ENCODE measurements at regions not wholly inside any gene's neighbourhood (a gene's known extent, or its start where the extent isn't known, plus 50 kb on each side); places are given as distances from the start of the nearest gene placed in this dataset.
"Not testable (repeated sequence)": the region's sequence is repeated elsewhere in the genome, so short reads cannot be mapped to it uniquely, and the experiment has no call there.

DNA sequence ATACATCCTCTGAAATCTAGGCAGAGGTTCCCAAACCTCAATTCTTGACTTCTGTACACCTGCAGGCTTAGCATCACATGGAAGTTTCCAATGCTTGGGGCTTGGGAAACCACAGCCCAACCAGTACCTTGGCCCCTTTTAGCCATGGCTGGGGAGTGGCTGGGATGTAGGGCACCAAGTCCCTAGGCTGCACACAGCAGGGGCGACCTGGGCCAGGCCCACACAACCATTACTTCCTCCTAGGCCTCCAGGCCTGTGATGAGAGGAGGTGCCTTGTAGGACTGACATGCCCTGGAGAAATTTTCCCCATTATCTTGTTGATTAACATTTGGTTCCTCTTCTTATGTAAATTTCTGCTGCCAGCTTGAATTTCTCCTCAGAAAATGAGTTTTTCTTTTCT lies 1387.4 kb downstream of the FSCB start:
- Histone ChIP-seq H3K27me3 (no peaks in the 10 kb centered on the region), H3K4me3 (ENCODE audit: low read depth, low read length) (no peak overlapping the region), H3K9me3 (0 out of 2 replicates have a peak, but pooled peaks cover 4% of the 10 kb centered on the region), H3K4me1 (no peaks in the 10 kb centered on the region), H3K36me3 (no peaks in the 10 kb centered on the region)
- DNase-seq = no peak
- TF ChIP-seq, protein P1, sequence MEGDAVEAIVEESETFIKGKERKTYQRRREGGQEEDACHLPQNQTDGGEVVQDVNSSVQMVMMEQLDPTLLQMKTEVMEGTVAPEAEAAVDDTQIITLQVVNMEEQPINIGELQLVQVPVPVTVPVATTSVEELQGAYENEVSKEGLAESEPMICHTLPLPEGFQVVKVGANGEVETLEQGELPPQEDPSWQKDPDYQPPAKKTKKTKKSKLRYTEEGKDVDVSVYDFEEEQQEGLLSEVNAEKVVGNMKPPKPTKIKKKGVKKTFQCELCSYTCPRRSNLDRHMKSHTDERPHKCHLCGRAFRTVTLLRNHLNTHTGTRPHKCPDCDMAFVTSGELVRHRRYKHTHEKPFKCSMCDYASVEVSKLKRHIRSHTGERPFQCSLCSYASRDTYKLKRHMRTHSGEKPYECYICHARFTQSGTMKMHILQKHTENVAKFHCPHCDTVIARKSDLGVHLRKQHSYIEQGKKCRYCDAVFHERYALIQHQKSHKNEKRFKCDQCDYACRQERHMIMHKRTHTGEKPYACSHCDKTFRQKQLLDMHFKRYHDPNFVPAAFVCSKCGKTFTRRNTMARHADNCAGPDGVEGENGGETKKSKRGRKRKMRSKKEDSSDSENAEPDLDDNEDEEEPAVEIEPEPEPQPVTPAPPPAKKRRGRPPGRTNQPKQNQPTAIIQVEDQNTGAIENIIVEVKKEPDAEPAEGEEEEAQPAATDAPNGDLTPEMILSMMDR (IDR thresholded peaks at IDR 0.05; ENCODE audit: low read depth, low read length) = no peak

DNA sequence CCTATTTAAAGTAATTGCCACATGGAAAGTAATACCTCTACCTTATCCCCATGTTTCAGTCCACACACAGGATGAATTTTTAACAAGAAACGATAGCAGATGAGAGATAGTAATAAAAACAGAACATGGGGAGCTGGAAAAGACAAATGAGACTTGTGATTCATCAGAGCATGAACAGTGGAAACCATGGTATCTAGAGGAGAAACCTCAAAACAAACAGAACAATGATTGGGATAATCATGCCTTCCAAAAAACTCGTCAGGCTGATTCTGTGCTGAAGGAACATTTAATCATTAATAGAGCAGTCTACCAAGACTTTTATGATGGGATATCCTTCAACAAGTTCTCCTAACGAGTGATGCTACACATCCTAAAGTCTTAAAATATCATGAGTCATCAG lies 1390.7 kb downstream of the FSCB start:
- no peaks in the 10 kb centered on the region for H3K27me3 ChIP-seq
- no peaks in the 10 kb centered on the region for H3K4me1 ChIP-seq
- H3K4me3 ChIP-seq (ENCODE audit: low read depth, low read length) = no peak overlapping the region
- TF ChIP-seq, protein P1 (IDR thresholded peaks at IDR 0.05; ENCODE audit: low read depth, low read length) = no peak
- no peak for DNase-seq
- 0 out of 2 replicates have a peak, but pooled peaks cover 4% of the 10 kb centered on the region for H3K9me3 ChIP-seq
- no peaks in the 10 kb centered on the region for H3K36me3 ChIP-seq

DNA sequence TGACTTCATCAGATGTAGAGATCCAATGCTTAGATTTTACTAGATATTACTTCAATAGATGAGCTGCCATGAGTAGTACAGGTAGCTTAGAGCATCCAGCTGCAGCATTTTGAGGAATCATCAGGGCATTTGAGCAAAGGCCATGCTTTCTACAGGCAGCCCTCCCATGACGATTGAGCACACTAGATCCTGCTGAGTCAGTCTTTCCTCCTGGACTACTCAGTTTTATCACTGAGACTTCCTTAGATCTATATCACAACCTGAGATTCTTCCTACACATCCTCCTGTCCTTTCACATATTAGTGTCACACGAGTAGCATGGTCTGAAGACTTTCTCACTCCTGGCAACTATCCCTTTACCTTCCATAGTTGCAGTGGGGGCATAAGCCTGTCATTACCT lies 1401.8 kb downstream of the FSCB start:
- H3K36me3 ChIP-seq = no peaks in the 10 kb centered on the region
- no peaks in the 10 kb centered on the region for H3K4me1 ChIP-seq
- no peaks in the 10 kb centered on the region for H3K27me3 ChIP-seq
- TF ChIP-seq, protein P1 (IDR thresholded peaks at IDR 0.05; ENCODE audit: low read depth, low read length) = no peak
- H3K9me3 ChIP-seq = no peaks in the 10 kb centered on the region
- no peak overlapping the region for H3K4me3 ChIP-seq (ENCODE audit: low read depth, low read length)
- no peak for DNase-seq

DNA sequence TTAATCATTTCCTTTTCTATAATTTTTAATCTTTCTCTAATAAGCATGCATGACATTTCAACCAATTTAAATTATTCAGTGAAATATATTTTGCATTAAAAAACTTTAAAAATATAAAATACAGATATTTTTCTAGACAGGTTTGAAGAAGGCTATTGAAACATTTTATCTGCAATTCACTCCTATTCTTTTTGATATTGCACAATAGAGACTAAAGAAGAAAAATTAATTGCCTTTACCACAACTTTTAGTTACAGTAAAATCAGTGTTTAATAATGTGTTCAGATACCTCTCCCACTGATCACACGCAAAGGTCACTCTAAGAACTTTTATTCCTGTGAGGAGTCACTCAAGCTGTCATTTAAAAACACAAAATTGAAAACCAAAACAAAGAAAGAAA lies 1416.7 kb downstream of the FSCB start:
- H3K9me3 ChIP-seq = no peaks in the 10 kb centered on the region
- H3K36me3 ChIP-seq = no peaks in the 10 kb centered on the region
- no peak overlapping the region for H3K4me3 ChIP-seq (ENCODE audit: low read depth, low read length)
- TF ChIP-seq, protein P1 (IDR thresholded peaks at IDR 0.05; ENCODE audit: low read depth, low read length) = no peak
- no peak for DNase-seq
- no peaks in the 10 kb centered on the region for H3K4me1 ChIP-seq
- no peaks in the 10 kb centered on the region for H3K27me3 ChIP-seq

DNA sequence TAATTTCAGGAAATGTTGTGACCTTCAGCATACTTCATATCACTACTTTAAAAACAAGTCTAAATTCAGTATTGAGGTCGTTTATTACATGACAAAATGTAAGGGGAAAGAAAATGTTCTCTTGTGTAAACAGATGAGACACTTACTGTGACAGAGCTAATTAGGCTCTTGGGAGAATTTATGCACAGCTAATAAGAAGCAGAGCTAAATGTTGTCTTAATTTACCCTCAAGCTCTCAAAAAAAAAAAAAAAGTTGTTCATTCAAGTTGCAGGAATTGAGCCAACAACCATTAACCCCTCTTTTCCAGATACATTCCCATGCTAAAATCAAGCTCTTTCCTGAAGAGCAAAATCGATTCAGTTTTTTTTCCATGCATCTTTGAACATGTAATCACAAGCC lies 1419.4 kb downstream of the FSCB start:
- no peak for DNase-seq
- H3K9me3 ChIP-seq = no peaks in the 10 kb centered on the region

DNA sequence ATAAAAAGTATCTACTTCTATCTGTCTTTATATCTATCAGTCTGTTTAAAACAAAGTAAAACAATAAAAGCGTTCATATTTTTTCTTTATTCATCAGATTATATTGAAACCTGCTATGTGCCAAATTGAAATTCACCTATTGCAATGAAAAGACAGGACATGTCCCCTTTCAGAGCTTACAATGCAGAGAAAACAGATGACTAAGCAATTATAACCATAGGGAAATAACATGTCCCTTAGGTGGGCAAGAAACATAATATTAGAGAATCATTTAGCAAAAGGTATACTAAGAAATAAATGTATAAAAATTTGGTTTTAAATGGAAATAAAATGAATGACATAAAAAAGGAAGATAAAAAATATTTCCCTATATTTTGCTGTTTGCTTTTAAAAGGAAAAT lies 1421.3 kb downstream of the FSCB start:
- Histone ChIP-seq H3K9me3 (no peaks in the 10 kb centered on the region), H3K36me3 (no peaks in the 10 kb centered on the region), H3K4me3 (ENCODE audit: low read depth, low read length) (no peak overlapping the region), H3K4me1 (no peaks in the 10 kb centered on the region), H3K27me3 (no peaks in the 10 kb centered on the region)
- TF ChIP-seq, protein P1 (IDR thresholded peaks at IDR 0.05; ENCODE audit: low read depth, low read length) = no peak
- DNase-seq = no peak

More for the DNA sequence above, 1419.4 kb downstream of the FSCB start:
- Histone ChIP-seq H3K27me3 (no peaks in the 10 kb centered on the region), H3K4me3 (ENCODE audit: low read depth, low read length) (no peak overlapping the region), H3K36me3 (no peaks in the 10 kb centered on the region), H3K4me1 (no peaks in the 10 kb centered on the region)
- TF ChIP-seq, protein P1 (IDR thresholded peaks at IDR 0.05; ENCODE audit: low read depth, low read length) = no peak

DNA sequence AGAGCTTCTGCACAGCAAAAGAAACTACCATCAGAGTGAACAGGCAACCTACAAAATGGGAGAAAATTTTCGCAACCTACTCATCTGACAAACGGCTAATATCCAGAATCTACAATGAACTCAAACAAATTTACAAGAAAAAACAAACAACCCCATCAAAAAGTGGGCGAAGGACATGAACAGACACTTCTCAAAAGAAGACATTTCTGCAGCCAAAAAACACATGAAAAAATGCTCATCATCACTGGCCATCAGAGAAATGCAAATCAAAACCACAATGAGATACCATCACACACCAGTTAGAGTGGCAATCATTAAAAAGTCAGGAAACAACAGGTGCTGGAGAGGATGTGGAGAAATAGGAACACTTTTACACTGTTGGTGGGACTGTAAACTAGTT lies 1439.7 kb downstream of the FSCB start:
- not testable (repeated sequence) for H3K9me3 ChIP-seq; H3K4me3 ChIP-seq (ENCODE audit: low read depth, low read length); H3K4me1 ChIP-seq; H3K27me3 ChIP-seq; DNase-seq; H3K36me3 ChIP-seq

All from BE2C (cell line).